ENCODE measurements at regions not wholly inside any gene's neighbourhood (a gene's known extent, or its start where the extent isn't known, plus 50 kb on each side); places are given as distances from the start of the nearest gene placed in this dataset.
A peak's percentile ranks its signal among the peaks of the same experiment; 100 is the strongest.

DNA sequence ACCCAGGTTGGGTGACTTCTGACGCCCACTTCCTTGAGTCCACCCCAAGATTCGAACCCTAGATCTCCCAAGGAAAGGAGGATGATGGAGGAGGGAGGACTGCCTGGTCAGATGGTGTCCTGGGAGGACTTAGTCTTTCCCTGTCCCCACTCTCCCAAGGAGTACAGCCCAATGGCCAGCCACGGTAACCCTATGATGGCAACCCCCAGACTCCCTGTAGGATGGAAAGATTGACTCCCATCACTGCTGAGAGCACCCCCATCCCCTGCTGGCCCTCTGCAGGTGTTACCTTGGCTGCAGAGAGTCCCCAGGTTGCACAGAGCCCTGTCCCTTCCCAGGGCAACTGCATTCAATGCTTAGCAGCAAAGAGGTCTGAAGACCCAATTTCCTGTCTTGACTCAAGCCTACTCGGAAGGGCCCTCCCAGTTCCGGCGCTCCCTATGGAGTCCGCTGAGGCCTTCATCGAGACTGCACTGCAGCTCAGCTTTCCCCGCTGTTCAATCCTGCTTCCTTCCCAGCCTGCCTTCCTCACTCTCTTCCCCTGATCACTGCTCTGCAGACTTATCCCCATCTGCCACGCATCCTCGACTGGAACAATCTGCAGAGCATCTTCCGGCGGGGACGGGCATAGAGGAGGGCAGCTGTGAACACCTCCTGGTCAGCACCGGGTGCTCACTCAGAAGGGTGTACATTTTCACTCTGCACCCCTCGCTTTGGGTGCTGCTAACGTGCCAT lies 50.8 kb upstream of the OCM2 start:
- Histone ChIP-seq H3K9me2 (replicated peaks; ENCODE audit: insufficient read depth, low read length) (no peaks in the 10 kb centered on the region), H2AFZ (ENCODE audit: low read length) (no peak overlapping the region), H3K79me2 (ENCODE audit: low read length) (no peaks in the 10 kb centered on the region), H4K20me1 (ENCODE audit: insufficient read depth, low read depth, low read length) (no peaks in the 10 kb centered on the region), H3K4me1 (ENCODE audit: low read length) (no peaks in the 10 kb centered on the region), H3K4me3 (ENCODE audit: low read length) (no peak overlapping the region), H3K36me3 (ENCODE audit: insufficient read depth, low read length) (no peaks in the 10 kb centered on the region), H3K9me3 (ENCODE audit: low read length) (no peaks in the 10 kb centered on the region), H3K4me2 (ENCODE audit: low read depth, low read length, poor library complexity, severe bottlenecking) (no peak overlapping the region), H3K9ac (ENCODE audit: low read length) (no peak overlapping the region), H3K27ac (ENCODE audit: low read length) (no peak overlapping the region), H3K27me3 (ENCODE audit: low read length) (no peaks in the 10 kb centered on the region)
- no peak for DNase-seq

GRCh38 chr7:98046816-98047215 lies 56.8 kb upstream of the OCM2 start:
- Histone ChIP-seq H3K4me3 (ENCODE audit: low read length) (no peak overlapping the region), H2AFZ (ENCODE audit: low read length) (no peak overlapping the region), H3K36me3 (ENCODE audit: insufficient read depth, low read length) (no peaks in the 10 kb centered on the region), H3K27me3 (ENCODE audit: low read length) (no peaks in the 10 kb centered on the region), H4K20me1 (ENCODE audit: insufficient read depth, low read depth, low read length) (no peaks in the 10 kb centered on the region), H3K9me3 (ENCODE audit: low read length) (no peaks in the 10 kb centered on the region), H3K27ac (ENCODE audit: low read length) (no peak overlapping the region), H3K4me1 (ENCODE audit: low read length) (peaks cover 7% of the 10 kb centered on the region), H3K4me2 (ENCODE audit: low read depth, low read length, poor library complexity, severe bottlenecking) (no peak overlapping the region), H3K9ac (ENCODE audit: low read length) (no peak overlapping the region), H3K9me2 (replicated peaks; ENCODE audit: insufficient read depth, low read length) (no peaks in the 10 kb centered on the region), H3K79me2 (ENCODE audit: low read length) (no peaks in the 10 kb centered on the region)
- DNase-seq: no peak

DNA sequence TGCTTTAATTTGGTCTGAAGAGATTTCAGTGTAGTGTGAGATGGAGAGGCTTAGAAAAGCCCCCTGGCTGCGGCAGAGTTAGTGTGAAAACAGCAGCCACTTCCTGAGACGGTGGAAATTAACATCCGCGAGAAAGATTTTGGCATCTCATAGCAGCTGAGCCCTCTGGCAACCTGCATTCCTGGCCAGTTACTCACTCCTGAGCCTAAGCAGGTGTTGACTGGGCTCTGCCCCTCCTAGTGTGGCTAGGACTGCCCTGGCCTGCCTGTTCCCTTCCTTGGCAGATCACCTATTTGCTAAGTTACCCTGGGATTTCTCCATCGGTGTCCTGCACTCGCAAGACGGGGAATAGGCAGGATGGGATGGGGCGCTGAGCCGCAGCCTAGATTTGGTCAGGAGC lies 57.6 kb upstream of the LMTK2 start:
- Histone ChIP-seq H3K4me2 (ENCODE audit: low read depth, low read length, poor library complexity, severe bottlenecking) (no peak overlapping the region), H2AFZ (ENCODE audit: low read length) (no peak overlapping the region), H3K36me3 (ENCODE audit: insufficient read depth, low read length) (no peaks in the 10 kb centered on the region), H4K20me1 (ENCODE audit: insufficient read depth, low read depth, low read length) (no peaks in the 10 kb centered on the region), H3K4me3 (ENCODE audit: low read length) (no peak overlapping the region), H3K9ac (ENCODE audit: low read length) (no peak overlapping the region), H3K27ac (ENCODE audit: low read length) (no peak overlapping the region), H3K27me3 (ENCODE audit: low read length) (no peaks in the 10 kb centered on the region), H3K9me2 (replicated peaks; ENCODE audit: insufficient read depth, low read length) (no peaks in the 10 kb centered on the region), H3K79me2 (ENCODE audit: low read length) (no peaks in the 10 kb centered on the region), H3K4me1 (ENCODE audit: low read length) (peaks cover 7% of the 10 kb centered on the region), H3K9me3 (ENCODE audit: low read length) (no peaks in the 10 kb centered on the region)
- no peak for DNase-seq

GRCh38 chr7:98051118-98051744 lies 55.4 kb upstream of the LMTK2 start:
- no peaks in the 10 kb centered on the region for H3K79me2 ChIP-seq (ENCODE audit: low read length)
- H4K20me1 ChIP-seq (ENCODE audit: insufficient read depth, low read depth, low read length): no peaks in the 10 kb centered on the region
- H3K4me3 ChIP-seq (ENCODE audit: low read length): peak overlapping the region; percentile 39; the same call in 1 of the 2 replicates
- H3K27me3 ChIP-seq (ENCODE audit: low read length): no peaks in the 10 kb centered on the region
- peak overlapping the region; percentile 94; the same call in 1 of the 2 replicates for H2AFZ ChIP-seq (ENCODE audit: low read length)
- peak; percentile 79 for DNase-seq
- H3K9me3 ChIP-seq (ENCODE audit: low read length): no peaks in the 10 kb centered on the region
- no peak overlapping the region for H3K27ac ChIP-seq (ENCODE audit: low read length)
- H3K36me3 ChIP-seq (ENCODE audit: insufficient read depth, low read length): no peaks in the 10 kb centered on the region
- no peak overlapping the region for H3K9ac ChIP-seq (ENCODE audit: low read length)
- H3K4me1 ChIP-seq (ENCODE audit: low read length): peaks cover 7% of the 10 kb centered on the region
- H3K4me2 ChIP-seq (ENCODE audit: low read depth, low read length, poor library complexity, severe bottlenecking): peak overlapping the region; percentile 57
- no peaks in the 10 kb centered on the region for H3K9me2 ChIP-seq (replicated peaks; ENCODE audit: insufficient read depth, low read length)

DNA sequence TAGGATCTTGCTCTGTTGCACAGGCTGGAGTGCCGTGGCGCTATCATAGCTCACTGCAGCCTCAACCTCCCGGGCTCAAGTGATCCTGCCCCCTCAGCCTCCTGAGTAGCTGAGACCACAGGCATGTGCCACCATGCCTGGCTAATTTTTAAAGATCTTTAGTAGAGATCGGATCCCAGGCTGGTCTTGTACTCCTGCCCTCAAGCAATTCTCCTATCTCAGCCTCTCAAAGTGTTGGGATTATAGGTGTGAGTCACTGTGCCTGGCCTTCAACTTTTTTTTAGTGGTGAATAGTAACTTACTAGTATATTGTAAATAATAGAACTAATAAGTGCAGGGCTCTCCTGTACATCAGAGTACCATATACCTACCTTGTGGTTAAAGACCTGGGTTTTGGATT lies 52.1 kb upstream of the LMTK2 start:
- no peaks in the 10 kb centered on the region for H3K27me3 ChIP-seq (ENCODE audit: low read length)
- H3K4me3 ChIP-seq (ENCODE audit: low read length): no peak overlapping the region

DNA sequence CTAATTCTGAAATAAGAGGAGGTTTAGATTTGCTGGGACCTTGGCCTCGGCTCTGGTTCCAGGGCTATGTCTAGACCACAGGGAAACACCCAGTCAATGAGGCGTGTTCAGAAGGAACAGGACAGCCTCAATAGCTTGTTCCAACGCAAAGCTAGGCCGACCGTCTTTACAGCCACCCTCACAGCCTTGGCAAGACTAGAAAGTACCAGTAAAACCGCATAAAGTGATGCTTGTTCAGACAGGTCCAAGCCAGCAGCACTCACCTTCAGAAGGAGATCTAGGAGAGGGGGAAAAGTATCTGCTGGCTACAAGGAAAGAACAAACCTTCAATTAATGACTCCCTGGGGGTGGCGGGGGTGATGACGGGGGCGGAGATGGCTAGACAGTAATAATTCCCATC lies 50.1 kb upstream of the LMTK2 start:
- no peak overlapping the region for H3K4me2 ChIP-seq (ENCODE audit: low read depth, low read length, poor library complexity, severe bottlenecking)
- H3K9me3 ChIP-seq (ENCODE audit: low read length): no peaks in the 10 kb centered on the region
- no peaks in the 10 kb centered on the region for H3K79me2 ChIP-seq (ENCODE audit: low read length)
- no peaks in the 10 kb centered on the region for H3K27me3 ChIP-seq (ENCODE audit: low read length)
- no peak overlapping the region for H3K27ac ChIP-seq (ENCODE audit: low read length)
- DNase-seq: no peak
- no peaks in the 10 kb centered on the region for H3K36me3 ChIP-seq (ENCODE audit: insufficient read depth, low read length)
- no peak overlapping the region for H3K9ac ChIP-seq (ENCODE audit: low read length)
- H4K20me1 ChIP-seq (ENCODE audit: insufficient read depth, low read depth, low read length): no peaks in the 10 kb centered on the region
- H2AFZ ChIP-seq (ENCODE audit: low read length): no peak overlapping the region
- no peak overlapping the region for H3K4me3 ChIP-seq (ENCODE audit: low read length)
- H3K4me1 ChIP-seq (ENCODE audit: low read length): no peaks in the 10 kb centered on the region
- no peaks in the 10 kb centered on the region for H3K9me2 ChIP-seq (replicated peaks; ENCODE audit: insufficient read depth, low read length)

More for the DNA sequence above, 52.1 kb upstream of the LMTK2 start:
- Histone ChIP-seq H3K9me2 (replicated peaks; ENCODE audit: insufficient read depth, low read length) (no peaks in the 10 kb centered on the region), H2AFZ (ENCODE audit: low read length) (no peak overlapping the region), H3K36me3 (ENCODE audit: insufficient read depth, low read length) (no peaks in the 10 kb centered on the region), H3K4me2 (ENCODE audit: low read depth, low read length, poor library complexity, severe bottlenecking) (no peak overlapping the region), H3K79me2 (ENCODE audit: low read length) (no peaks in the 10 kb centered on the region), H4K20me1 (ENCODE audit: insufficient read depth, low read depth, low read length) (no peaks in the 10 kb centered on the region), H3K9me3 (ENCODE audit: low read length) (no peaks in the 10 kb centered on the region), H3K4me1 (ENCODE audit: low read length) (peaks cover 7% of the 10 kb centered on the region), H3K27ac (ENCODE audit: low read length) (no peak overlapping the region), H3K9ac (ENCODE audit: low read length) (no peak overlapping the region)
- no peak for DNase-seq

Data from Karpas-422 (cell line).